ENCODE measurements at regions not wholly inside any gene's neighbourhood (a gene's known extent, or its start where the extent isn't known, plus 50 kb on each side); places are given as distances from the start of the nearest gene placed in this dataset.

DNA sequence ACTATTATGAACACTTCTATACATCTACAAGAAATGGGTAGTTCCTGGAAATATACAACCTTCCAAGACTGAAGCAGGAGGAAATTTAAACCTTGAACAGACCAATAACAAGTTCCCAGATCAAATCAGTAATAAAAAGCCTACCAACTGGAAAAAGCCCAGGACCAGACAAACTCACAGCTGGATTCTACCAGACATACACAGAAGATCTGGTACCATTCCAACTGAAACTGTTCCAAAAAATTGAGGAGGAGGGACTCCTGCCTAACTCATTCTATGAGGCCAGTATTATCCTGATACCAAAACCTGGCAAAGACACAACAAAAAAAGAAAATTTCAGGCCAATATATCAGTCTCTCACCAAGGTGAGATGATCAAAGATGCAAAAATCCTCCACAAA lies 189.4 kb downstream of the RPS29 start:
- no peak for ATAC-seq

GRCh38 chr14:49381778-49382177 lies 204.4 kb downstream of the RPS29 start:
- ATAC-seq = no peak
- TF ChIP-seq ZFP30 (CRISPR knock-in tag; IDR thresholded peaks at IDR 0.05) = no peak
- no peak for TF ChIP-seq RARB (CRISPR knock-in tag; IDR thresholded peaks at IDR 0.05)
- TF ChIP-seq, protein P1, sequence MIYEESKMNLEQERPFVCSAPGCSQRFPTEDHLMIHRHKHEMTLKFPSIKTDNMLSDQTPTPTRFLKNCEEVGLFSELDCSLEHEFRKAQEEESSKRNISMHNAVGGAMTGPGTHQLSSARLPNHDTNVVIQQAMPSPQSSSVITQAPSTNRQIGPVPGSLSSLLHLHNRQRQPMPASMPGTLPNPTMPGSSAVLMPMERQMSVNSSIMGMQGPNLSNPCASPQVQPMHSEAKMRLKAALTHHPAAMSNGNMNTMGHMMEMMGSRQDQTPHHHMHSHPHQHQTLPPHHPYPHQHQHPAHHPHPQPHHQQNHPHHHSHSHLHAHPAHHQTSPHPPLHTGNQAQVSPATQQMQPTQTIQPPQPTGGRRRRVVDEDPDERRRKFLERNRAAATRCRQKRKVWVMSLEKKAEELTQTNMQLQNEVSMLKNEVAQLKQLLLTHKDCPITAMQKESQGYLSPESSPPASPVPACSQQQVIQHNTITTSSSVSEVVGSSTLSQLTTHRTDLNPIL (CRISPR knock-in tag; IDR thresholded peaks at IDR 0.05; ENCODE audit: low read depth) = no peak
- TF ChIP-seq ZNF70 (CRISPR knock-in tag; IDR thresholded peaks at IDR 0.05) = no peak
- TF ChIP-seq TCF4 (CRISPR knock-in tag; IDR thresholded peaks at IDR 0.05; ENCODE audit: borderline replicate concordance) = no peak
- TF ChIP-seq ZFP3 (CRISPR knock-in tag; IDR thresholded peaks at IDR 0.05) = no peak
- no peak for TF ChIP-seq SNAI2 (CRISPR knock-in tag; IDR thresholded peaks at IDR 0.05)
- no peak for TF ChIP-seq CSDC2 (CRISPR knock-in tag; IDR thresholded peaks at IDR 0.05)
- TF ChIP-seq ZNF565 (CRISPR knock-in tag; conservative IDR thresholded peaks at IDR 0.05; ENCODE audit: low read depth) = no peak
- TF ChIP-seq PATZ1 (CRISPR knock-in tag; IDR thresholded peaks at IDR 0.05; ENCODE audit: borderline replicate concordance) = no peak
- TF ChIP-seq ESRRG (CRISPR knock-in tag; IDR thresholded peaks at IDR 0.05) = no peak
- TF ChIP-seq PPARA (CRISPR knock-in tag; IDR thresholded peaks at IDR 0.05; ENCODE audit: borderline replicate concordance) = no peak
- TF ChIP-seq ZNF8 (CRISPR knock-in tag; IDR thresholded peaks at IDR 0.05) = no peak
- no peak for TF ChIP-seq GLIS3 (CRISPR knock-in tag; IDR thresholded peaks at IDR 0.05)
- no peak for TF ChIP-seq BACH2 (CRISPR knock-in tag; IDR thresholded peaks at IDR 0.05; ENCODE audit: borderline replicate concordance)
- no peak for TF ChIP-seq ISL1 (CRISPR knock-in tag; IDR thresholded peaks at IDR 0.05)
- TF ChIP-seq, protein P2, sequence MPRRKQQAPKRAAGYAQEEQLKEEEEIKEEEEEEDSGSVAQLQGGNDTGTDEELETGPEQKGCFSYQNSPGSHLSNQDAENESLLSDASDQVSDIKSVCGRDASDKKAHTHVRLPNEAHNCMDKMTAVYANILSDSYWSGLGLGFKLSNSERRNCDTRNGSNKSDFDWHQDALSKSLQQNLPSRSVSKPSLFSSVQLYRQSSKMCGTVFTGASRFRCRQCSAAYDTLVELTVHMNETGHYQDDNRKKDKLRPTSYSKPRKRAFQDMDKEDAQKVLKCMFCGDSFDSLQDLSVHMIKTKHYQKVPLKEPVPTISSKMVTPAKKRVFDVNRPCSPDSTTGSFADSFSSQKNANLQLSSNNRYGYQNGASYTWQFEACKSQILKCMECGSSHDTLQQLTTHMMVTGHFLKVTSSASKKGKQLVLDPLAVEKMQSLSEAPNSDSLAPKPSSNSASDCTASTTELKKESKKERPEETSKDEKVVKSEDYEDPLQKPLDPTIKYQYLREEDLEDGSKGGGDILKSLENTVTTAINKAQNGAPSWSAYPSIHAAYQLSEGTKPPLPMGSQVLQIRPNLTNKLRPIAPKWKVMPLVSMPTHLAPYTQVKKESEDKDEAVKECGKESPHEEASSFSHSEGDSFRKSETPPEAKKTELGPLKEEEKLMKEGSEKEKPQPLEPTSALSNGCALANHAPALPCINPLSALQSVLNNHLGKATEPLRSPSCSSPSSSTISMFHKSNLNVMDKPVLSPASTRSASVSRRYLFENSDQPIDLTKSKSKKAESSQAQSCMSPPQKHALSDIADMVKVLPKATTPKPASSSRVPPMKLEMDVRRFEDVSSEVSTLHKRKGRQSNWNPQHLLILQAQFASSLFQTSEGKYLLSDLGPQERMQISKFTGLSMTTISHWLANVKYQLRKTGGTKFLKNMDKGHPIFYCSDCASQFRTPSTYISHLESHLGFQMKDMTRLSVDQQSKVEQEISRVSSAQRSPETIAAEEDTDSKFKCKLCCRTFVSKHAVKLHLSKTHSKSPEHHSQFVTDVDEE (CRISPR knock-in tag; IDR thresholded peaks at IDR 0.05) = no peak
- TF ChIP-seq CSRNP3 (CRISPR knock-in tag; IDR thresholded peaks at IDR 0.05) = no peak
- no peak for TF ChIP-seq OSR1 (CRISPR knock-in tag; IDR thresholded peaks at IDR 0.05)
- TF ChIP-seq ZC3H10 (CRISPR knock-in tag; IDR thresholded peaks at IDR 0.05) = no peak

More for the DNA sequence above, 189.4 kb downstream of the RPS29 start:
- TF ChIP-seq CSRNP3 (CRISPR knock-in tag; IDR thresholded peaks at IDR 0.05) = no peak
- no peak for TF ChIP-seq POU6F1 (CRISPR knock-in tag; IDR thresholded peaks at IDR 0.05; ENCODE audit: borderline replicate concordance, low read depth)
- TF ChIP-seq ZFP30 (CRISPR knock-in tag; IDR thresholded peaks at IDR 0.05) = no peak
- no peak for TF ChIP-seq TCF4 (CRISPR knock-in tag; IDR thresholded peaks at IDR 0.05; ENCODE audit: borderline replicate concordance)
- no peak for TF ChIP-seq SNAI2 (CRISPR knock-in tag; IDR thresholded peaks at IDR 0.05)

All from SK-N-SH treated with all-trans-retinoic acid at 6 μM for 48 hours (cell line).